ENCODE measurements at regions not wholly inside any gene's neighbourhood (a gene's known extent, or its start where the extent isn't known, plus 50 kb on each side); places are given as distances from the start of the nearest gene placed in this dataset.

DNA sequence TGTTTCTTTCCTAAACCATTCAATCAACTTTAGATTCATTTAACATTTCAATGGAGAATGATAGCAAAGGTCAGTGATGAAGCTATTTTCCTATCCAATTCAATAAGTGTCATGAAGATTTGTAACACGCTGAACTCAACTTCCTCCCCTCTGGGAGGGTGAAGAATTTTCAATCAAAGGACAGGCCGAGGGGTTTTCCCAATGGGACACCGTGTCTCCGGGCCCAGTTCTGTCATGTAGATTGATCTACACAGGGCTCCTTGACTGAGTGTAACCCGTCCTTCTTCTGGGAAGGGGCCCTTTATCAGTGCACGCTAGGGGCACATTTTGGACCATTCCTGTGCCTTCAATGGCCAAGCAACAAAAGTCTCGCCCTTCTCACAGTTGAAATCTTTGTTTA is 90.1 kb downstream of the KCNE4 start:
- H3K27me3 ChIP-seq (ENCODE audit: control insufficient read depth, insufficient read depth, low read length) = no peaks in the 10 kb centered on the region
- no peaks in the 10 kb centered on the region; the same call in 1 of the 2 replicates for H3K4me1 ChIP-seq (ENCODE audit: control insufficient read depth, insufficient read depth, low read length)
- no peaks in the 10 kb centered on the region for H3K36me3 ChIP-seq (ENCODE audit: control insufficient read depth, insufficient read depth, low read length)
- no peaks in the 10 kb centered on the region for H3K9me3 ChIP-seq (ENCODE audit: control insufficient read depth, insufficient read depth, low read length)
- H3K9ac ChIP-seq (ENCODE audit: low read depth, low read length) = no peak overlapping the region
- no peak overlapping the region for H3K27ac ChIP-seq (ENCODE audit: low read depth, low read length)
- no peak overlapping the region for H3K4me3 ChIP-seq (ENCODE audit: low read depth, low read length)

DNA sequence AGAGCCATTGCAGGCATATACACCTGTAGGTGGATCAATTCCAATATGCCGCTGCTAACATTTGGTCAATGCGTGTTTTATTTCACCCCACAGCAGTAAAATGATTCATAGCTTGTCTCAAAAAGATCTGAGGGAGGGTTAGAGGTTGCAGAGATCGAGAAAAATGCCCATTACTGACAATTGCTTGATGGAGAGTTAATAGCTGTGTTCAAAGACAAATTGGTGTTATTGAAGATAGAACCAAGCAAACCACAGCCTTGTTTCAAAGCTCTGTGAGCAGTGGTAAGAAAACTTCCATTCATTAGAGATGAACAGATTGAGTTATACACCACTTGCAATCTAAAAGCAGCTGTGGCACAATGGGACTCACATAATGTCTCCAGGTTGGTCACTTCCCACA is 95.4 kb downstream of the KCNE4 start:
- no peaks in the 10 kb centered on the region for H3K9me3 ChIP-seq (ENCODE audit: control insufficient read depth, insufficient read depth, low read length)
- no peak overlapping the region for H3K4me3 ChIP-seq (ENCODE audit: low read depth, low read length)
- no peak overlapping the region for H3K9ac ChIP-seq (ENCODE audit: low read depth, low read length)
- no peak overlapping the region for H3K27ac ChIP-seq (ENCODE audit: low read depth, low read length)
- H3K4me1 ChIP-seq (ENCODE audit: control insufficient read depth, insufficient read depth, low read length) = no peaks in the 10 kb centered on the region
- no peaks in the 10 kb centered on the region for H3K36me3 ChIP-seq (ENCODE audit: control insufficient read depth, insufficient read depth, low read length)
- no peaks in the 10 kb centered on the region for H3K27me3 ChIP-seq (ENCODE audit: control insufficient read depth, insufficient read depth, low read length)

DNA sequence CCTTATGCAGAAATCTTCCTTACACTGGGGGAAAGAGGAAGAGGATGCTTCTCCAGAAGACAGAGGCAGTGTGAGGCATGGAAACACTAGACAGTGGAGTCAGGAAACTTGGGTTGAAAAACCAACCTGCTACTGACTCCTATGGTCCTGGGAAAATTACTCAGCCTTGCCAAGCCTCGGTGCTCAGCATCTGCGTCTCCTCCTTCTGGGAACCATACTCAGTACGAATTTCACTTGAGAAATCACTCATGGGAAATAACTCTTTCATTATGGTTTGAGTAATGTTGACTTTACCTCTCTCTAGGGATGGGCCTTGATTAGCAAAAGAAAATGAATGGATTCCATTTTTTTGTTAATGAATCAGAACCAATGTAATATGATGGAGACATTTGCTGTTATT is 96.5 kb downstream of the KCNE4 start:
- Histone ChIP-seq H3K4me3 (ENCODE audit: low read depth, low read length) (no peak overlapping the region), H3K9me3 (ENCODE audit: control insufficient read depth, insufficient read depth, low read length) (no peaks in the 10 kb centered on the region), H3K27me3 (ENCODE audit: control insufficient read depth, insufficient read depth, low read length) (no peaks in the 10 kb centered on the region), H3K9ac (ENCODE audit: low read depth, low read length) (no peak overlapping the region), H3K4me1 (ENCODE audit: control insufficient read depth, insufficient read depth, low read length) (no peaks in the 10 kb centered on the region), H3K36me3 (ENCODE audit: control insufficient read depth, insufficient read depth, low read length) (no peaks in the 10 kb centered on the region), H3K27ac (ENCODE audit: low read depth, low read length) (no peak overlapping the region)

DNA sequence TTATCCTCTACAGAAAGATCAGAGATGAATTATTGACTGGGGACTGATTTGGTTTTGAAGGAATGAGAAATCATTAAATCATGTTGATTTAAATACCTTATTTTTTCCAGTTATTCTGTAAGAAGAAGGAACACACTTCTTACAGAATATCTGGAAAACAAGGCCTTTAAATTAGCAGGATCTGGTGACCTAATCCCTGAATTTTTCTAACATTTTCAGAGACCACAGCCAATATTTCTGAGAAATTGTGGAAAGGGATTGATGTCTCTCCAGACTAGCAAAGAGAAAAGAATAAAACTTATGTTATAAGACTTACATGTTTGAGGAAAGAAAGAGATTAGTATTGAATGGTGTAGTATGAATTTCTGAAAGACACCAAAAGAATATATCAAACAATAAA is 104.0 kb downstream of the KCNE4 start:
- Histone ChIP-seq H3K27me3 (ENCODE audit: control insufficient read depth, insufficient read depth, low read length) (no peaks in the 10 kb centered on the region), H3K9me3 (ENCODE audit: control insufficient read depth, insufficient read depth, low read length) (no peaks in the 10 kb centered on the region), H3K27ac (ENCODE audit: low read depth, low read length) (no peak overlapping the region), H3K4me1 (ENCODE audit: control insufficient read depth, insufficient read depth, low read length) (no peaks in the 10 kb centered on the region), H3K36me3 (ENCODE audit: control insufficient read depth, insufficient read depth, low read length) (no peaks in the 10 kb centered on the region), H3K9ac (ENCODE audit: low read depth, low read length) (no peak overlapping the region), H3K4me3 (ENCODE audit: low read depth, low read length) (no peak overlapping the region)

DNA sequence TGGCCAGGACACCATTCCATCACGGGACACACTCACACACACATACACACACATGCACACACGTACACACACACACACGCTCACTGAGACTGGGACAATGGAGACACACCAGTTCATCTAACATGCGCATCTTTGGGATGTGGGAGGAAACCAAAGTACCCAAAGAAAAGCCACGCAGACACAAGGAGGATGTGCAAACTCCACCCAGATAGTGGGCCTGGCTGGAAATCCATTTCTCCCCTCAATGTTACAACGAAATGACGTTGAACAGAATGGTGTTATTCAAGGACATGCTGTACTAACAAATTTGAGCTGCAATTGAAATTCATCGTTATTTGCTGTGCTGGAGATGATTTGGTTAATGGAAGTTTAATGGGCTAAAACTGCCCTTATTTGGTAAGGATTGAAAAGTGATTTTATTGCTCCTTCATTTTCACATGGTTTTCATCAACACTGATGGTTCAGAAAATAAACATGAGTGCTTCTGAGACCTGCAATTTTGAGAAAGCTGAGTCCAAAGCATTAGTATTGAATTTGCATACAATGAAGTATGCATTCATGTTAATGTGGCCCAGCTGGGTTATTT is 110.0 kb downstream of the KCNE4 start:
- no peaks in the 10 kb centered on the region for H3K36me3 ChIP-seq (ENCODE audit: control insufficient read depth, insufficient read depth, low read length)
- H3K9ac ChIP-seq (ENCODE audit: low read depth, low read length) = no peak overlapping the region
- H3K27ac ChIP-seq (ENCODE audit: low read depth, low read length) = no peak overlapping the region
- H3K4me3 ChIP-seq (ENCODE audit: low read depth, low read length) = no peak overlapping the region
- no peaks in the 10 kb centered on the region for H3K4me1 ChIP-seq (ENCODE audit: control insufficient read depth, insufficient read depth, low read length)
- H3K27me3 ChIP-seq (ENCODE audit: control insufficient read depth, insufficient read depth, low read length) = no peaks in the 10 kb centered on the region
- no peaks in the 10 kb centered on the region for H3K9me3 ChIP-seq (ENCODE audit: control insufficient read depth, insufficient read depth, low read length)

DNA sequence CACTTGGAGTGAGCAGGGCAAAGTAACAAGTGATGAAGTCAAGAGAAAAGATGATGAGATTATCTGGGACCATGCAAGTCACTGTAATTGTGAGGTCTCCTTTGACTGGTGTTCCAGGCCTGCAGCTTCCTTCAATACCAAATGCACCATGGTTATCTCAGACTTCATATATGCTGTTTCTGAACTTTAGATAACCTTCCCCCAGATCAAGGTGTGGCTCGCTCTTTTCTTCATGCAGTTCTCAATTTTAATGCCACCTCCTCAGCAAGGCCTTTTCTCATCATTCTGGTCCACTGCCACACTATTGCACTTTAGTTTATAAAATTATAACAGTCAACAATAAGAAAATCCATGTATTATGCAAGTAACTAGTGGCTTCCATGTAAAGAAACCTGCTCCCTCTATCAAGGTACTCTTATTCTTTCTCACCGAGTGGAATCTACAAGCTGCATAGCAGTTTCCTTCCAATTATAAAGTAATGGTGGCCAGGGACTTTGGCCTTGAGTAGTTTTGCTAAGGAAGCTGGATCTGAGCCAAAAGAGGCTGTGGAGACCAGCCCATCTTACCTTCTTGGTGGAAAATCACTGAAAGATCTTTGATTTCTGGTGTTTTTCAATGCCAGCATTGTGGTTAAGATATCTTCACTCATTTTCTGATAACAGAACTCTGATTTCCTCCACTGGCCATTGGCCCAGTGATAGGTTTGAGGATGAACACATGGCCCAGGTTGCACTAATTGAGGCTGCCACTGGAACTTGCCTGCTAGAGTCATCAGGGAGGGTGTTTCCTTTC is 113.6 kb downstream of the KCNE4 start:
- Histone ChIP-seq H3K4me1 (ENCODE audit: control insufficient read depth, insufficient read depth, low read length) (no peaks in the 10 kb centered on the region), H3K9ac (ENCODE audit: low read depth, low read length) (no peak overlapping the region), H3K36me3 (ENCODE audit: control insufficient read depth, insufficient read depth, low read length) (no peaks in the 10 kb centered on the region), H3K9me3 (ENCODE audit: control insufficient read depth, insufficient read depth, low read length) (no peaks in the 10 kb centered on the region), H3K4me3 (ENCODE audit: low read depth, low read length) (no peak overlapping the region), H3K27me3 (ENCODE audit: control insufficient read depth, insufficient read depth, low read length) (no peaks in the 10 kb centered on the region), H3K27ac (ENCODE audit: low read depth, low read length) (no peak overlapping the region)

DNA sequence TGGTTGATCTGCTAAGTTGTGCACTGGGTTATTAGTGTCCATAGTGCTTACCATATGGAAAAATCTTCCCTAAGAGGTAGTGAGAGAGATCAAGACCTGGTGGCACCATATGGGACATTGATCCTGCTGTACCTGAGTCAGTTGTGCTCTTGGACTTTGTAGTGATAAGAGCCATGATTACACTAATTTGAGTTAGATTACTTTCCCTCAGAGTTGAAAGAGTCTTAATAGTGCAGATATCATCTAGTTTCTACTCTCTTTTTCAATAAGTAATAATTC is 114.2 kb downstream of the KCNE4 start:
- Histone ChIP-seq H3K4me1 (ENCODE audit: control insufficient read depth, insufficient read depth, low read length) (no peaks in the 10 kb centered on the region), H3K27me3 (ENCODE audit: control insufficient read depth, insufficient read depth, low read length) (no peaks in the 10 kb centered on the region), H3K9me3 (ENCODE audit: control insufficient read depth, insufficient read depth, low read length) (no peaks in the 10 kb centered on the region), H3K4me3 (ENCODE audit: low read depth, low read length) (no peak overlapping the region), H3K36me3 (ENCODE audit: control insufficient read depth, insufficient read depth, low read length) (no peaks in the 10 kb centered on the region), H3K9ac (ENCODE audit: low read depth, low read length) (no peak overlapping the region), H3K27ac (ENCODE audit: low read depth, low read length) (no peak overlapping the region)

DNA sequence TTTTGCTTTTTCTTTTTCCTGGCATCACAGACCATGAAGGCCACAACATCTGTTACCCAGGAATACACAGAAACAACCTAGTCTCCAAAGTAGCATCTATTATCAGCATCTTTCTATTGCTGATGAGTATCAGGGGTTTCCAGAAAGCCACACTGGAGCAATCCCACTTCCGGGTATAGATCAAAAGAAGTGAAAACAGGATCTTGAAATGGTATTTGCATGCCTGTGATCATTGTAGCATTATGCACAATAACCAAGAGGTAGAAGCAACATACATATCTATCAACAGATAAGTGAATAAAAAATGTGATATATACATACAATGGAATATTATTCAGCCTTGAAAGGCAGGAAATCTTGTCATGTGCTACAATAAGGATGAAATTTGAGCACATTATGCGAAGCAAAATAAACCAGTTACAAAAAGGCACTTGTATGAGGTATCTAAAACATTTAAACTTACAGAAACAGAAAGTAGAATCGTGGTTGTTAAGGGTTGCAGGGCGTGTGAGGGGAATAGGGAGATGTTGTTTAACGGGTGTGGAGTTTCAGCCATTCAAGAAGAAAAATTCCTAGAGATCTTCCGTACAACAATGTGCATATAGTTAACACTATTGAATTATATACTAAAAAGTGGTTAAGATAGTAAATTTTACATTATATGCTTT is 115.1 kb downstream of the KCNE4 start:
- Histone ChIP-seq H3K9ac (ENCODE audit: low read depth, low read length) (no peak overlapping the region), H3K36me3 (ENCODE audit: control insufficient read depth, insufficient read depth, low read length) (no peaks in the 10 kb centered on the region), H3K4me1 (ENCODE audit: control insufficient read depth, insufficient read depth, low read length) (no peaks in the 10 kb centered on the region), H3K9me3 (ENCODE audit: control insufficient read depth, insufficient read depth, low read length) (no peaks in the 10 kb centered on the region), H3K4me3 (ENCODE audit: low read depth, low read length) (no peak overlapping the region), H3K27me3 (ENCODE audit: control insufficient read depth, insufficient read depth, low read length) (no peaks in the 10 kb centered on the region), H3K27ac (ENCODE audit: low read depth, low read length) (no peak overlapping the region)

DNA sequence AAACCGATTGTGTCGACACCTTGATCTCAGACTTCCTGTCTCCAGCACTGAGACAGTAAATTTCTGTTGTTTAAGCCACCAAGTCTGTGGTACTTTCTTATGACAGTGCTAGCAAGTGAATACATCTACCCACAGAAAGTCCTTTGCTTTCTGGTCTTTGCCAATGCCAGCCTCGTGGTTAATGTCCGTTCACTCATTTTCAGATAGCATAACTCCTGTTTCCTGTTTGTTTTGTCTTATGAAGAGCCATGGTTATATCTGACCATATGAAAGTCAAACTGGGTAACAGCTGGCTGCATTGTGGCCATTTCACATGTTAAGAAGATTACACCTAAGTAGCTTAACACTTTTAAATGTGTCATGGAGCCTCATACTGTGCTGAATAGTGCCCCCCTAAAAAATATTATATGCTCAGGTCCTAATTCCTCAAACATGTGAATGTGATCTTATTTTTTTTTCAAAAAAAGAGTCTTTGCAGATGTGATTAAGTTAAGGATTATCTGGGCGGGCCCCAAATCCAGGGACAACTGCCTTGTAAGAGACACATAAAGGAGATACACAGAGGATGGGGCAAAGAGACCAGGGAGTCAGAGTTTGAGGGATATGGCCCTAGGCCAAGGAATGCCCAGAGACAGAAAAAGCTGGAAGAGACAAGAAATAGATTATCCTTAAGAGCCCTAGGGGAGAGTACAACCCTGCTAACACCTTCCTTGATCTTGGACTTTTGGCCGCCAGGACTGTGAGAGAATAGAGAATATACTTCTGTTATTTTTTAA is 118.0 kb downstream of the KCNE4 start:
- H3K27me3 ChIP-seq (ENCODE audit: control insufficient read depth, insufficient read depth, low read length) = no peaks in the 10 kb centered on the region
- H3K9ac ChIP-seq (ENCODE audit: low read depth, low read length) = no peak overlapping the region

DNA sequence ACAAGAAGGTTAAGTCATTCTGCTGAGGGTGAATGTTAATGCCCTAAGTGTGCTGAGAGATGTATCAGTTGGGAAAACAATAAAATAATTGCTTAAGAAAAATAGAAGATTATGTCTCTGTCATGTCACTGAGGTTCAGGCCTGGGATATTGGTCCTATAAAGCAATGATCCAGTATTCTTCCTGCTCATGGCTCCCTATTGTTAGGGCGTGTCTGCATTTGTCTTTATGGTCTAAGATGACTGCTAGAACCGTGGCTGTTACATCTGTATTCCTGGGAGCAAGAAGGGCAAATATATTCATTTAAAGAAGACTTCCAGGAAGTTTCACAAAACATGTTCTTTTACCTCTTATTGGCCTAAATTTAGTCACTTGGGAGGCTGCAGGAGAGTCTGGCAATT is 125.0 kb downstream of the KCNE4 start:
- no peak overlapping the region for H3K9ac ChIP-seq (ENCODE audit: low read depth, low read length)
- H3K9me3 ChIP-seq (ENCODE audit: control insufficient read depth, insufficient read depth, low read length) = no peaks in the 10 kb centered on the region; the same call in 1 of the 2 replicates
- H3K4me3 ChIP-seq (ENCODE audit: low read depth, low read length) = no peak overlapping the region
- H3K27me3 ChIP-seq (ENCODE audit: control insufficient read depth, insufficient read depth, low read length) = no peaks in the 10 kb centered on the region
- H3K4me1 ChIP-seq (ENCODE audit: control insufficient read depth, insufficient read depth, low read length) = no peaks in the 10 kb centered on the region; the same call in 1 of the 2 replicates
- no peak overlapping the region for H3K27ac ChIP-seq (ENCODE audit: low read depth, low read length)
- no peaks in the 10 kb centered on the region for H3K36me3 ChIP-seq (ENCODE audit: control insufficient read depth, insufficient read depth, low read length)

More for the DNA sequence above, 118.0 kb downstream of the KCNE4 start:
- Histone ChIP-seq H3K4me3 (ENCODE audit: low read depth, low read length) (no peak overlapping the region), H3K9me3 (ENCODE audit: control insufficient read depth, insufficient read depth, low read length) (no peaks in the 10 kb centered on the region), H3K4me1 (ENCODE audit: control insufficient read depth, insufficient read depth, low read length) (no peaks in the 10 kb centered on the region; the same call in 1 of the 2 replicates), H3K27ac (ENCODE audit: low read depth, low read length) (no peak overlapping the region), H3K36me3 (ENCODE audit: control insufficient read depth, insufficient read depth, low read length) (no peaks in the 10 kb centered on the region)

DNA sequence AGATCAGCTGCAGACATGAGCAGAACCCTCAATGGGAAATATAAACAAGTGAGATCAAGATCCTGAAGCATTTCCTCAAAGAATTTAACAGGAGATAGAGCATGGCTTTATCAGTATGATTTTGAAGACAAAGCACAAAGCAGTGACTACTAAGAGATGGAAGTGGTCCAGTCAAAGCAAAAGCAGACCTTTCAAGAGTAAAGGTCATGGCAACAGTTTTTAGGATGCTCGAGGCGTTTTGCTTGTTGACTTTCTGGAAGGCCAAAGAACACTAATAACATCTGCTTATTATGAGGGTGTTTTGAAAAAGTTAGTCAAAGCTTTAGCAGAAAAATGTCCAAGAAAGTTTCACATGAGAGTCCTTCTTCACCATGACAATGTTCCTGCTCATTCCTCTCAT is 128.5 kb downstream of the KCNE4 start:
- H3K27ac ChIP-seq (ENCODE audit: low read depth, low read length) = no peak overlapping the region
- no peaks in the 10 kb centered on the region for H3K4me1 ChIP-seq (ENCODE audit: control insufficient read depth, insufficient read depth, low read length)
- no peaks in the 10 kb centered on the region for H3K36me3 ChIP-seq (ENCODE audit: control insufficient read depth, insufficient read depth, low read length)
- no peak overlapping the region for H3K4me3 ChIP-seq (ENCODE audit: low read depth, low read length)
- no peaks in the 10 kb centered on the region; the same call in 1 of the 2 replicates for H3K9me3 ChIP-seq (ENCODE audit: control insufficient read depth, insufficient read depth, low read length)
- no peak overlapping the region for H3K9ac ChIP-seq (ENCODE audit: low read depth, low read length)
- H3K27me3 ChIP-seq (ENCODE audit: control insufficient read depth, insufficient read depth, low read length) = no peaks in the 10 kb centered on the region
